ENCODE measurements at regions not wholly inside any gene's neighbourhood (a gene's known extent, or its start where the extent isn't known, plus 50 kb on each side); places are given as distances from the start of the nearest gene placed in this dataset.
"Not testable (repeated sequence)": the region's sequence is repeated elsewhere in the genome, so short reads cannot be mapped to it uniquely, and the experiment has no call there.

GRCh38 chr16:21422824-21423223 is 144.7 kb upstream of the CRYM start:
- DNase-seq, result not testable (repeated sequence)

- DNase-seq, result not testable (repeated sequence)
Observed at GRCh38 chr16:21404699-21405098, 126.6 kb upstream of the CRYM start.

DNA sequence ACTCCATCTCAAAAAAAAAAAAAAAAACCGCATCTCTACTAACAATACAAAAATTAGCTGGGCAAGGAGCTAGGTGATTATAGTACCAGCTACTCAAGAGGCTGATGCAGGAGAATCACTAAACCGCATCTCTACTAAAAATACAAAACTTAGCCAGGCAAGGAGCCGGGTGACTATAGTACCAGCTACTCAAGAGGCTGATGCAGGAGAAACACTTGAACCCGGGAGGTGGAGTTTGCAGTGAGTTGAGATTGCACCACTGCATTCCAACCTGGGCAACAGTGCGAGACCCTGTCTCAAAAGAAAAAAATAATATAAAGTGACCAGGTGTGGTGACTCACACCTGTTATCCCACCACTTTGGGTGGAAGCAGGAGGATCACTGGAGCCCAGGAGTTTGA is 119.8 kb upstream of the CRYM start:
- not testable (repeated sequence) for DNase-seq

GRCh38 chr16:21396545-21396944 is 118.5 kb upstream of the CRYM start:
- not testable (repeated sequence) for DNase-seq

GRCh38 chr16:21390634-21391033 is 112.5 kb upstream of the CRYM start:
- not testable (repeated sequence) for DNase-seq

- not testable (repeated sequence) for DNase-seq
Observed at GRCh38 chr16:21389860-21390259, 111.8 kb upstream of the CRYM start.

DNA sequence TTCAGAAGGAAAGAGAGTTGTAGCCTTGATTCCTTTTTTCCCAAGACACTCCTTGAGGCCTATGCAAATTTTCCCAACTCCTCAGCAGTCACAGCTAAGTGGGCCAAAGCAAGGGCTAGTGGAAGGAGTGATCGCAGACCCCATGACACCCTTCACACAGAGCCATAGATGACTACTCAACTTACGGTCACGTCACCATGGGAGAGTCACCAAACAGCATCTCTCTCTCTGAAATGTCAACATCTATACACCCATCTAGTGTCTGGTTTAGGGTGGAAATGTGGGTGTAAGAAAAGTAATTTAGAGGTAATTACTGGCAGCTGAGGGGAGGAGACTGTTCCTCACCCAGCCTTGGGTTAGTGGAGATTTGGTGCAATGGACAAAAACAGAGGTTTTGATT is 109.7 kb upstream of the CRYM start:
- not testable (repeated sequence) for DNase-seq

DNA sequence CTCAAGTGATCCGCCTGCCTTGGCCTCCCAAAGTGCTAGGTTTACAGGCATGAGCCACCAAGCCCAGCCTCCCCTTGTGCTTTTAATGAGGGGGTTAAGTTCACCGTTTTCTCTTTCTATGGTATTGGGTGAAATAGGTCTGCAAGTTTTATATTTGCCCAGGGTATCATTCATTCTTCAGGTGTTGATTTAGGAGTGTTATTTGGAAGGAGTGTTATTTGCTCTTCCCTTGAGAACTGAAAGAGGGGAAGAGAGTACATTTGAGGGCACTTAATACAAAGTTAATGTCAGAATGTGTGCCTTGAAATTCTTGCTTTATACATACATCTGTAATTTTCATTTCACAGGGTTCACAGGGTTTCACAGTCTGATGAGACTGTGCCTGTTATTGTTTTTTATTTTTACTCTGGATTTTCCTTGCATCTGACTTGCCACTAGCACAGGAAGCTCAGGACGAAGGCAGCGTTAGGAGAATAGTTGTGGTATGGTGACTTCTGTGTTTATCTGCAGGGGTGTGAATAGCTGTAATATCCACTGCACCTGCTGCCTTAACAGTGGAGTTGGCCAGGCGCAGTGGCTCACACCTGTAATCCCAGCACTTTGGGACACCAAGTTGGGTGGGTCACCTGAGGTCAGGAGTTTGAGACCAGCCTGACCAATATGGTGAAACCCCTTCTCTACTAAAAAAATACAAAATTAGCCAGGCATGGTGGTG is 108.3 kb upstream of the CRYM start:
- DNase-seq, result not testable (repeated sequence)

- DNase-seq, result not testable (repeated sequence)
Observed at GRCh38 chr16:21383682-21384081, 105.6 kb upstream of the CRYM start.

DNA sequence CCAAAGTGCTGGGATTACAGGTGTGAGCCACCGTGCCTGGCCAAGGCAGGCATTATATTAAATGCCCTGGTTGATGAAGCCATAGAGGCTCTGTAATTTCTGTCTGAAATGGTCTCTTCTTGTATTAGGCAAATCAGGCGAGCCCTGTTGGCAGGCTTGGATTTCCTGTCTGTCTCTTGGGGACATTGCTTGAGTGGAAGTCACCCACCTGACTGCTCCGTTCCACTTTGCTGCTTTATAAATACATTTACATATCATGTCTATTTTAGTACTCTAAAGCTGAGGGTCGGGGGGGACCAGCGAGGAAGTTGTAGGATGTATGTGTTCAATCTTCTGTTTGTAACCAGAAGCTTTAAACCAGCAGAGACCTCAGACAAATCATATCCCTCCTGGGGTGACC is 101.6 kb upstream of the CRYM start:
- not testable (repeated sequence) for DNase-seq

DNA sequence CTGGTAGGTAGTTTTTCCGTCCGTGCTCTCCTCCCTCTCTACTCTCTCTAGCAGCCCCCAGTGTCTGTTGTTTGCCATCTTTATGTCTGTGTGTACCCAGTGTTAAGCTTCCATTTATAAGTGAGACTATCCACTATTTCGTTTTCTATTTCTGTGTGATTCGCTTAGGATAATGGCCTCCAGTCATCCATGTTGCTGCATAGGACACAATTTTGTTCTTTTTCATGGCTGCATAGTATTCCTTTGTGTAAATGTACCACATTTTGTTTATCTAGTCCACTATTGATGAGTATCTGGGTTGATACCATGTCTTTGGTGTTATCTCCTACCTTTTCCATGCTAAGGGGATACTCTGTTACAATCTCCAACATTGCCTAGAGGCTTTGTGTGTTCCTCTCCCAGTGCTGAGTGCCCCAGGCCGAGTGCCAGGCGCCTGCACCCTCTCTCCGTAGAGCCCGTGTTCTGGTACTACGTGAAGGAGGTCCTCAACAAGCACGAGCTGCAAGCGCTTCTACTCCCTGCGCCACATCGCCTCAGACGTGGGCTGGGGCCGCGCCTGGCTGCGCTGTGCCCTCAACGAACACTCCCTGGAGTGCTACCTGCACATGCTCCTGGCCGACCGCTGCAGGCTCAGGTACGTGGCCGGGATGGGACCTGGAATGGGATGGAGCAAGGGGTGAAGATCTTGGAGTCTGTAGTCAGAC is 98.3 kb upstream of the CRYM start:
- not testable (repeated sequence) for DNase-seq

DNA sequence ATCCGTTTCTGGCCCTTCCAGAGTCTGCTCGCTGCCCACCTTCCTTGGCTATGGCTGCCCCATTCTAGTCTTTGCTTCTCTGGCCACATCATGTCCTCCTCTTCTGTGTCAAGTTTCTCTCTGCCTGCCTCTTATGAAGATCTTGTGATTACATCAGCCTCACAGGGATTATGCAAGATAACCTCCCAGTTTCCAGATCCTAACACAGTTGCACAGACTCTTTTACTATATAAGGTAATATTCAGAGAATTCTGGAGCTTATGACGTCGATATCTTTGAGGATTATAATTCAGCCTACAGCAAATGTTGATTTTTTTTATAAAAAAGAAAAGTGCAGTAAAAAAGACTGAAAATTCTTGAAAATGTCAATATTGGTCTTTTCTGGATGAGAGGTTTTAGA is 97.2 kb upstream of the CRYM start:
- not testable (repeated sequence) for DNase-seq

GRCh38 chr16:21373454-21373853 is 95.4 kb upstream of the CRYM start:
- not testable (repeated sequence) for DNase-seq

GRCh38 chr16:21372862-21373261 is 94.8 kb upstream of the CRYM start:
- not testable (repeated sequence) for DNase-seq

GRCh38 chr16:21372162-21372835 is 94.2 kb upstream of the CRYM start:
- DNase-seq, result not testable (repeated sequence)

GRCh38 chr16:21370791-21371190 is 92.7 kb upstream of the CRYM start:
- DNase-seq, result not testable (repeated sequence)

DNA sequence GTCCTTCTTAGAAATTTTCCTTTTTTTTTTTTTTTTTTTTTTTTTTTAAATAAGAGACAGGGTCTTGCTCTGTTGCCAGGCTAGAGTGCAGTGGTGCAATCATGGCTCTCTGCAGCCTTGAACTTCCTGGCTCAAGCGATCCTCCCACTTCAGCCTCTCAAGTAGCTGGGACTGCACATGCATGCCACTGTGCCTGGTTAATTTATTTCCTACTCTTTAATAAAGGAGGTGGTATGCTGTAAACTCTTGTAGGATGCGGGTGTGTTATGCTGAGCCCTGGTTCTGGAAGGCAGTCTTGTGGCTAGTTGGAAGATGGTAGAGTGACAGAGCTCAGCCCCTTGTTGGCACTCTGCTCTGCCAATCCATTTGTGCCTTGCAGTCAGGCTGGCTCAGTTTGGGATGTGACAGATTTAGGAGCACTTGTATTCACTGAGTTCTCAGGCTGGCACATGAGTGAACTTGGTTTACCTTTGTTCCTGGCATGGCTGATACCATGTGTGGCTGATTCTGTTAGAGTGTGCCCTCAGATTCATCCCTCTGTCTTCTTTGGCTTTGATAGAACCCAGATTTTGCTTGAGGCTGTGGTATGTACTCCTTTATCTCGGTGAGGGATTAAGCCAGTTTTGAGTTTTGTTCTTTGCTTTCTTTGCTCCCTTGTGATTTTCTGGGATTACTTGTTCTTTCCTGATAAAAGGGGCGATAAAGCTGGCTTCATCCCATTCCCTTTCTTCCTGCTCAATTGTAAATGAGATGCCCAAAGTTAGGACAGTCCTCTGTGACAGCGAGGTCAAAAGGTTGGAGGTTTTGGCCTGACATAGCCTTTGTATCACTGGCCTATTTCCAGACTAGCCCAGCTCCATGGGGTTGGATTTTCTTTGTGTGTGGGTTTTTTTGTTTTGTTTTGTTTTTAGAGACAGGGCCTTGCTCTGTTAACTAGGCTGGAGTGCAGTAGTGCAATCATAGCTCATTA is 91.2 kb upstream of the CRYM start:
- not testable (repeated sequence) for DNase-seq

DNA sequence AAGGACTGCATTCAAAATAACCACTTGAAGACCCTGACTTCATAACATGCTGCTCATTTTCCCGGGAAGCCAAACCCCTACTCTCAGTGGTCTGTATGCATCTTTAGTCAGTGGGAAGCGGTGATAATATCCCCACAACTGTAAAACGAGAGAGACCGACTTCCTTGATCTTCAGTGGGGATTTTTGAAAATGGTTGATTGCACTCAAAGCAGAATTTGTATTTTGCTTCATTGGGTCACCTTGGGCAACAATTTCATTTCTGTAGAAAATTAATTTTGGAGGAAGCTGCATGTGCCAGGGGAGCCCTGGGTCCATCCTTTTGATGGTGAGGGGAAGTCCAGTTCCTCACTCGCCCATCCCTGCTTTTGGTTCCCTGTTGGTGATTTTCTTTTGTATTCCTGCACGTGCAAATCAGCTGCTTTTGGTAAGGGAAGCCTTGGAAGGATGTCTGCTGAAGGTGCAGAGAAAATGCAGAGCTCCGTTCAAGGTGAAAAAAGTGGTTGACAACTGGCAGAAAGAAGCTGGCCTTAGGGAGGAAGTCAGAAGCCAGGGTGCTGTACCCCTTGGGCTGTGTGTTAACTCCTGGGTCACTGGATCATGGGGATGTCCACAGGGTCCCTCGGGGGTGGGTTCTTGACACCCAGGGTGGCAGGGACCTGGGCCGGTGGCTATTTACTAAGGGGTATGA is 89.8 kb upstream of the CRYM start:
- not testable (repeated sequence) for DNase-seq

GRCh38 chr16:21366998-21367397 is 88.9 kb upstream of the CRYM start:
- DNase-seq, result peak; percentile 25

DNA sequence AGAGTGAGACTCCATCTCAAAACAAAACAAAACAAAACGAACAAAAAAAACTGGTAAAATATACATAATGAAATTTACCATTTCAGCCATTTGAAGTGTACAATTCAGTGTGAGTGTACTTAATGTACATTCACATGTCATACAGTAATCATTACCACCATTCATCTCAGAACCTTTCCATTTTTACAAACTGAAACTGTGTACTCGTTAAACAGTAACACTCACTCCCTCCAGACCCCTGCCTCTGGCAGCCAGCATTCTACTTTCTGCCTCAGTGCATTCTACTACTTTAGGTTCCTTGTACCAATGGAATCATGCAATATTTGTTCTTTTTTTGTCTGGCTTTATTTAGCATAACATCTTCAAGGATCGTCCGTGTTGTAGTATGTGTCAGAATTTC is 87.5 kb upstream of the CRYM start:
- DNase-seq, result not testable (repeated sequence)

- DNase-seq, result not testable (repeated sequence)
Observed at GRCh38 chr16:21363550-21364223, 85.6 kb upstream of the CRYM start.

Measured in stimulated activated CD4-positive, alpha-beta T cell treated with anti-CD3 and anti-CD28 coated beads, Interleukin-15, amount 100 ng/mL, for 24 hours (primary cell).